PFSK-1 (cell line): ENCODE measurements at regions not wholly inside any gene's neighbourhood (a gene's known extent, or its start where the extent isn't known, plus 50 kb on each side); places are given as distances from the start of the nearest gene placed in this dataset.

Experiments used
- FOXP2 ChIP-seq: optimal IDR thresholded peaks from 2 replicates; pipeline ENCODE3; 2011; ENCODE audit warnings: borderline replicate concordance, control low read depth, inconsistent platforms; ENCODE audit not compliant: insufficient read depth; ENCODE audit errors: extremely low read length, extremely low read depth
- POLR2AphosphoS5 ChIP-seq: IDR thresholded peaks from 2 replicates; pipeline ENCODE4 v1.6.1; 2012; ENCODE audit warnings: low read depth, mild to moderate bottlenecking, control low read depth, low read length, moderate library complexity
- SIN3A ChIP-seq: IDR thresholded peaks from 2 replicates; pipeline ENCODE4 v1.6.1; 2012; ENCODE audit warnings: mild to moderate bottlenecking, low read length, moderate library complexity, borderline replicate concordance; ENCODE audit not compliant: insufficient read depth
- TAF1 ChIP-seq: IDR thresholded peaks from 2 replicates; pipeline ENCODE4 v1.6.1; 2012; ENCODE audit warnings: low read length, control low read depth, borderline replicate concordance; ENCODE audit not compliant: insufficient read depth
- TF ChIP-seq, protein P1 (sequence below), 2 experiments: IDR thresholded peaks; 2 replicates each; pipeline versions ENCODE4 v1.6.1 to v1.8.0; 2011 to 2012; ENCODE audit warnings: low read depth in 2 of 2, low read length in 2 of 2, control low read depth in 1 of 2, inconsistent platforms in 1 of 2, mild to moderate bottlenecking in 1 of 2, moderate library complexity in 1 of 2; ENCODE audit not compliant: insufficient read depth in 1 of 2

GRCh38 chr21:27047283-27047657, 80.4 kb upstream of the ADAMTS5 start:
- TF ChIP-seq, protein P1, sequence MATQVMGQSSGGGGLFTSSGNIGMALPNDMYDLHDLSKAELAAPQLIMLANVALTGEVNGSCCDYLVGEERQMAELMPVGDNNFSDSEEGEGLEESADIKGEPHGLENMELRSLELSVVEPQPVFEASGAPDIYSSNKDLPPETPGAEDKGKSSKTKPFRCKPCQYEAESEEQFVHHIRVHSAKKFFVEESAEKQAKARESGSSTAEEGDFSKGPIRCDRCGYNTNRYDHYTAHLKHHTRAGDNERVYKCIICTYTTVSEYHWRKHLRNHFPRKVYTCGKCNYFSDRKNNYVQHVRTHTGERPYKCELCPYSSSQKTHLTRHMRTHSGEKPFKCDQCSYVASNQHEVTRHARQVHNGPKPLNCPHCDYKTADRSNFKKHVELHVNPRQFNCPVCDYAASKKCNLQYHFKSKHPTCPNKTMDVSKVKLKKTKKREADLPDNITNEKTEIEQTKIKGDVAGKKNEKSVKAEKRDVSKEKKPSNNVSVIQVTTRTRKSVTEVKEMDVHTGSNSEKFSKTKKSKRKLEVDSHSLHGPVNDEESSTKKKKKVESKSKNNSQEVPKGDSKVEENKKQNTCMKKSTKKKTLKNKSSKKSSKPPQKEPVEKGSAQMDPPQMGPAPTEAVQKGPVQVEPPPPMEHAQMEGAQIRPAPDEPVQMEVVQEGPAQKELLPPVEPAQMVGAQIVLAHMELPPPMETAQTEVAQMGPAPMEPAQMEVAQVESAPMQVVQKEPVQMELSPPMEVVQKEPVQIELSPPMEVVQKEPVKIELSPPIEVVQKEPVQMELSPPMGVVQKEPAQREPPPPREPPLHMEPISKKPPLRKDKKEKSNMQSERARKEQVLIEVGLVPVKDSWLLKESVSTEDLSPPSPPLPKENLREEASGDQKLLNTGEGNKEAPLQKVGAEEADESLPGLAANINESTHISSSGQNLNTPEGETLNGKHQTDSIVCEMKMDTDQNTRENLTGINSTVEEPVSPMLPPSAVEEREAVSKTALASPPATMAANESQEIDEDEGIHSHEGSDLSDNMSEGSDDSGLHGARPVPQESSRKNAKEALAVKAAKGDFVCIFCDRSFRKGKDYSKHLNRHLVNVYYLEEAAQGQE (IDR thresholded peaks at IDR 0.05; ENCODE audit: insufficient read depth in 1 of 2, low read depth in 2 of 2, low read length in 2 of 2) = no peak
- TF ChIP-seq SIN3A (no peak), FOXP2 (no peak)

- TF ChIP-seq SIN3A (no peak), POLR2AphosphoS5 (no peak), FOXP2 (no peak), TAF1 (no peak)
- TF ChIP-seq, protein P1 (IDR thresholded peaks at IDR 0.05; ENCODE audit: insufficient read depth in 1 of 2, low read depth in 2 of 2, low read length in 2 of 2) = no peak
Observed at GRCh38 chr21:27045281-27045985, 78.5 kb upstream of the ADAMTS5 start.

- TF ChIP-seq, protein P1 (IDR thresholded peaks at IDR 0.05; ENCODE audit: insufficient read depth in 1 of 2, low read depth in 2 of 2, low read length in 2 of 2) = no peak
- TF ChIP-seq TAF1 = no peak
- TF ChIP-seq SIN3A = no peak
- no peak for TF ChIP-seq POLR2AphosphoS5
- TF ChIP-seq FOXP2 = no peak
Observed at GRCh38 chr21:27043377-27043776, 76.5 kb upstream of the ADAMTS5 start.

- TF ChIP-seq FOXP2 (no peak), TAF1 (no peak), SIN3A (no peak), POLR2AphosphoS5 (no peak)
- TF ChIP-seq, protein P1 (IDR thresholded peaks at IDR 0.05; ENCODE audit: insufficient read depth in 1 of 2, low read depth in 2 of 2, low read length in 2 of 2) = no peak
Observed at GRCh38 chr21:27040738-27041469, 74.0 kb upstream of the ADAMTS5 start.
